Activated naive CD8-positive, alpha-beta T cell treated with anti-CD3 and anti-CD28 coated beads, Interleukin-2, amount 50 U/mL, for 24 hours (primary cell): ENCODE measurements at regions not wholly inside any gene's neighbourhood (a gene's known extent, or its start where the extent isn't known, plus 50 kb on each side); places are given as distances from the start of the nearest gene placed in this dataset.
"Not testable (repeated sequence)": the region's sequence is repeated elsewhere in the genome, so short reads cannot be mapped to it uniquely, and the experiment has no call there.

Experiments used
- ATAC-seq: fragments of 150-1000 bp; cut with Tn5 transposase; one replicate; pipeline ENCODE4 v1.10.0; 2021
- DNase-seq: peaks from one replicate; pipeline ENCODE4 v3.0.0; 2021
- H3K27ac Mint-ChIP-seq: one replicate; pipeline ENCODE4 v1.8.0; 2021; ENCODE audit warnings: mild to moderate bottlenecking, mixed read lengths
- H3K27me3 Mint-ChIP-seq: one replicate; pipeline ENCODE4 v1.8.0; 2021; ENCODE audit warnings: mixed read lengths
- H3K36me3 Mint-ChIP-seq: one replicate; pipeline ENCODE4 v1.8.0; 2021; ENCODE audit warnings: low read depth, mixed read lengths
- H3K4me1 Mint-ChIP-seq: one replicate; pipeline ENCODE4 v1.8.0; 2021; ENCODE audit warnings: mixed read lengths
- H3K4me3 Mint-ChIP-seq: one replicate; pipeline ENCODE4 v1.8.0; 2021; ENCODE audit warnings: mild to moderate bottlenecking, moderate library complexity, mixed read lengths
- H3K9me3 Mint-ChIP-seq: one replicate; pipeline ENCODE4 v1.8.0; 2021; ENCODE audit warnings: mixed read lengths

DNA sequence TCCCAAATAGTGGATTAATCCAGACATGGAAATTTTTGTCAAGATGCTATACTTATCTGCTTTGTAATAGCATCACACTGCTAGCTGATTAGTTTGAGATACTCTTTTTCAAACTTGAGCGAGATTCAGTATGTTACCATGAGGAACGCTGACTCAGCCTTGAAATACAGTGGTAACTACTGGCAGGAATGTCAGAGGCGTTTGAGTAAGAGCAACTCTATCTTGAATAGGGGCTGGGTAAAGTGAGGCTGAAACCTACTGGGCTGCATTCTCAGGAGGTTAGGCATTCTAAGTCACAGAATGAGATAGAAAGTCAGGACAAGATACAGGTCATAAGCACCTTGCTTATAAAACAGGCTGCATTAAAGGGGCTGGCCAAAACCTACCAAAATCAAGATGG, 2519.6 kb downstream of the ARAP2 start:
- H3K27me3 Mint-ChIP-seq: no peaks in the 10 kb centered on the region
- H3K9me3 Mint-ChIP-seq: peaks cover 3% of the 10 kb centered on the region
- no peak overlapping the region for H3K27ac Mint-ChIP-seq
- H3K4me3 Mint-ChIP-seq: no peak overlapping the region
- ATAC-seq (no peak), DNase-seq (no peak)
- H3K36me3 Mint-ChIP-seq: no peaks in the 10 kb centered on the region
- no peaks in the 10 kb centered on the region for H3K4me1 Mint-ChIP-seq

DNA sequence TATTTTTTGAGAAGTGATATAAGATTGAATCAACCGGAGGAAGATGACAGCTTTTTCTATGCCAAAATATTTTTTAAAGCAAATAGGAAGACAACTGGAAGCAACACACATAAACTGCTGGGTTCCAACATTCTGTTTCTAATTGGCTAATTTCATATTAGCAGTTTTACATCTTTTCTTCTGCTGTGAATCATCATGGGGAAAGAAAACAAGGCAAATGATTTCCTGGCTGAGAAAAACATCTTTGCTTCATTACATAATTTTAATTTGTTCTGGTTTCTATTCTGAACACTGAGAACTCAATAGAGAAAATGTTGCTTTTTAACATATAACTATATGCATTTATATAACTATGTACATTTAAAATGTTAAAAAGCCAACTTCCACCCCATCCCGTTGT, 2518.5 kb downstream of the ARAP2 start:
- Mint-ChIP-seq H3K36me3 (no peaks in the 10 kb centered on the region), H3K27ac (no peak overlapping the region), H3K4me3 (no peak overlapping the region), H3K9me3 (peaks cover 3% of the 10 kb centered on the region), H3K4me1 (no peaks in the 10 kb centered on the region), H3K27me3 (no peaks in the 10 kb centered on the region)
- no peak for DNase-seq
- no peak for ATAC-seq

DNA sequence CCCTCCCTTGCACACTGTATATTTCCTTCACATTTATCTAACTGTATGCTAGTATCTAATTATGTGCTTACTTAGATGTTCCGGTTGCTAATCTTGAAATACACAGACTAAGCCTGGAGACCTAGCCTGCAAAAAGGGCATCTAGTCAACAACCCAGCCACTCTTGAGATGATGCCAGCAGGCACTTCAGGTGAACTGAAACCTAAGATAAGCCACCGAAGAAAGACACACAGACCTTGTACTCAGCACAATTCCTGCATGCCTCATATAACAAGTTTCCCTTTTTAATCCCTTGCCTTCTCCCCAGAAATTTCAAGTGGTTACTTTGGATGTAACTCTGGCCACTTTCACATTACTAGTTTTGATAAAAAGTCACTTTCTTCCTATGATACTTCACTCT, 2506.6 kb downstream of the ARAP2 start:
- Mint-ChIP-seq H3K36me3 (no peaks in the 10 kb centered on the region), H3K27ac (no peak overlapping the region), H3K9me3 (peaks cover 3% of the 10 kb centered on the region), H3K27me3 (no peaks in the 10 kb centered on the region), H3K4me3 (no peak overlapping the region), H3K4me1 (no peaks in the 10 kb centered on the region)
- ATAC-seq (no peak), DNase-seq (no peak)

DNA sequence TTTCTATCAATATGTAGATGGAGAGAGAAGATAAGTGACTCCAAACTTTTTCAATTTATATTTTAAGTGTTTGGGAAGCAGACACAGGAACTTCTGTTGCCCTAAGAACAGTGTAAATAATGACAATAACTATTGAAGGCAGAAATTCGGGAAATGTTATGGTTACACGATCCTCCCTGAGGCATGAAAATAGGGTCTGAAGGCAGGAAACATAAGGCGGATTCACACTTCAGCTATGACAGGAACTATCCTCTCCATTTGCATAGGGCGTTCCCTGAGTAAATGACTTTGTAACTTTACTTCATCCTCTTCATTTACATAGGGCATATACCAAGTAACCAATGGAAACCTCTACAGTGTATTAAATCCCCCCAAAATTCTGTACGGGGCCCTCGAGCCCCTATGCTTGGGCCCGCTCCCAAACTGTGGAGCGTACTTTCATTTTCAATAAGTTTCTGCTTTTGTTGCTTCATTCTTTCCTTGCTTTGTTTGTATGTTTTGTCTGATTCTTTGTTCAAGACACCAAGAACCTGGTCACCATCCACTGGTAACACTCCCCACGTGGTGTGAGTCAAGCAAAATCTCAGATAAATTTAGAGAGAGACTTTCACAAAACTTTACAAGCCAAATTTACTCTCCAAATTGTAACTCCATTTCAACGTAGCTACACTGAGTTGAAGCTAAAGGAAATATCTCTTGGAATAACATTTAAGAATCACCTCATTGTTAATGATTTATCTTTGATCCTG, 2504.3 kb downstream of the ARAP2 start:
- H3K4me1 Mint-ChIP-seq: no peaks in the 10 kb centered on the region
- ATAC-seq (no peak), DNase-seq (no peak)
- H3K4me3 Mint-ChIP-seq: no peak overlapping the region
- H3K27ac Mint-ChIP-seq: no peak overlapping the region
- no peaks in the 10 kb centered on the region for H3K36me3 Mint-ChIP-seq
- no peaks in the 10 kb centered on the region for H3K27me3 Mint-ChIP-seq
- H3K9me3 Mint-ChIP-seq: peaks cover 6% of the 10 kb centered on the region

DNA sequence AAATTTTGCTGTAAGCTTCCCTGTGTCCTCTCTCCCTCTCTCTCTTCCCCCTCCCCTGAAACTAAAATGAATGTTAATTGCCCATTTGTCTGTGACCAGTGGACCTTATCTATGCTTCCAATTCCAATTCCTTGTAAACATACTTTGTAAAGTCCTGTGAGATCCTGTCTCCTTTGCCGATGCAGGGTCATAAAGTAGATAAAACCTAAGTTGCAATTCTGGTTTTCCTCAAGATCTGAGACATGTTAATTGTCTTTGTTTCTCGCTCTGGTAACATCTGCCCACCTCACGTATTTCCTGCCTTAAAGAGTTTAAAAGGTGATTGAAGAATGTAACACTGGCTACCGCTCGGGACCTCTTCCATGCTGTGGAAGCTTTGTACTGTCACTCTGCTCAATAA, 2503.4 kb downstream of the ARAP2 start:
- H3K36me3 Mint-ChIP-seq, DNase-seq, ATAC-seq, H3K4me3 Mint-ChIP-seq, H3K9me3 Mint-ChIP-seq, H3K27me3 Mint-ChIP-seq, H3K27ac Mint-ChIP-seq, H3K4me1 Mint-ChIP-seq: not testable (repeated sequence)

DNA sequence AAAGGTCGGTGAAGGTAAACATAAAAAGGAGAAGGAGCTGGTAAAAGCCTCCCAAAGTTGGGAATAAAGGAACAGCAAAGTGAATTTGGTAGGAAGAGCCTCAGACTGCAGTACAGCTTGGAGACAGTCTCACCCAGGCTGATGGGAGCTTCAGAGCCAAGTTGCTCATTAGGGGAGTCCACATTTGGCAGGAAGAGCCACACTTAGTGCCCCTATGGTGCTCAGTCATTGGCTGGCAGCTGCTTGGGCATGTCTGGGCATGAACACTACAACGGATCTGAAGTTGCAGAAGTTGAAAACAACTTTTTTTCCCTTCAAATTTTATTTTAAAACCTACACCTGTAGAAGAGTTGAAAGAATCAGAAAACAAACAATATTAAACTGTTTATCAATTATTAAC, 2497.3 kb downstream of the ARAP2 start:
- DNase-seq: no peak
- H3K4me3 Mint-ChIP-seq: no peak overlapping the region
- no peaks in the 10 kb centered on the region for H3K36me3 Mint-ChIP-seq
- H3K27ac Mint-ChIP-seq: no peak overlapping the region
- ATAC-seq: no peak
- H3K4me1 Mint-ChIP-seq: no peaks in the 10 kb centered on the region
- H3K9me3 Mint-ChIP-seq: peaks cover 7% of the 10 kb centered on the region
- no peaks in the 10 kb centered on the region for H3K27me3 Mint-ChIP-seq

DNA sequence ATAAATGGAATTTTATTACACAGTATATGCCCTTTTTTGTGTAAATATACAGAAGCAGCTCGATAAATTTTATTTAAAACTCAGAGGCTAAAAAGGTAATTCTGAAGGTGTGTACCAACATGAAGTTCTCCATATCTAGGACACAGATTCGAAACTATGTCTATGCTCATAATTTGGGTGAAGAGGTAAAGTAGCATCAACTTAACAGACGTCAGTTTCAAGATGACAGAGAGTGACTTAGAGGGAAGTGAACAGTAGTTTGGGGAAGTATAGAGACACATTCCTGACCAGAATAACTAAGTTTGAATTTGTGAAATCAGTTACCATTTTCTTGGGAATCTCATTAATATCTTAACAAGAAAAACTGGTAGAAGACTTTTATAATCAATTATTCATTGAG, 2493.3 kb downstream of the ARAP2 start:
- H3K4me1 Mint-ChIP-seq: no peaks in the 10 kb centered on the region

DNA sequence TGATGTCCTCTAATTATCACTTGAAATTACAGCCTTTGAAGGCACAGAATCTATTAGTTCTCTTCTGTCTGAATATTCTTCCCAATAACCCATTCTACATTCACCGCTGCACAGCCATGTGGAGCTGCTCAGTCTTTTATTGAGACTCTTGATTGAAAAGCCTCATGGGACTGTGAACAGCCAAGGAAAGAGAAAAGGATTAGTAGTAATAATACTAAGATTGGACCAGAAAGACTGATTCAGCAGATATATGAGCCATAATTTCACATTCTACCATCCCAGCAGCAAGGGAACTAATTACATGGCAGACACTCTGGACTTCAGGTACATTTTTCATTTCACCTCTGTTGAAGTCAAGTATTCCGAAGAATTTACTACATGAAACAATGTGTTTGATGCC, 2471.7 kb downstream of the ARAP2 start:
- ATAC-seq (no peak), DNase-seq (no peak)
- Mint-ChIP-seq H3K36me3 (no peaks in the 10 kb centered on the region), H3K4me1 (no peaks in the 10 kb centered on the region), H3K4me3 (no peak overlapping the region), H3K27me3 (no peaks in the 10 kb centered on the region), H3K27ac (no peak overlapping the region), H3K9me3 (peaks cover 19% of the 10 kb centered on the region)

More for the DNA sequence above, 2493.3 kb downstream of the ARAP2 start:
- ATAC-seq (no peak), DNase-seq (no peak)
- H3K27ac Mint-ChIP-seq: no peak overlapping the region
- no peaks in the 10 kb centered on the region for H3K36me3 Mint-ChIP-seq
- peaks cover 11% of the 10 kb centered on the region for H3K9me3 Mint-ChIP-seq
- H3K27me3 Mint-ChIP-seq: no peaks in the 10 kb centered on the region
- H3K4me3 Mint-ChIP-seq: no peak overlapping the region

DNA sequence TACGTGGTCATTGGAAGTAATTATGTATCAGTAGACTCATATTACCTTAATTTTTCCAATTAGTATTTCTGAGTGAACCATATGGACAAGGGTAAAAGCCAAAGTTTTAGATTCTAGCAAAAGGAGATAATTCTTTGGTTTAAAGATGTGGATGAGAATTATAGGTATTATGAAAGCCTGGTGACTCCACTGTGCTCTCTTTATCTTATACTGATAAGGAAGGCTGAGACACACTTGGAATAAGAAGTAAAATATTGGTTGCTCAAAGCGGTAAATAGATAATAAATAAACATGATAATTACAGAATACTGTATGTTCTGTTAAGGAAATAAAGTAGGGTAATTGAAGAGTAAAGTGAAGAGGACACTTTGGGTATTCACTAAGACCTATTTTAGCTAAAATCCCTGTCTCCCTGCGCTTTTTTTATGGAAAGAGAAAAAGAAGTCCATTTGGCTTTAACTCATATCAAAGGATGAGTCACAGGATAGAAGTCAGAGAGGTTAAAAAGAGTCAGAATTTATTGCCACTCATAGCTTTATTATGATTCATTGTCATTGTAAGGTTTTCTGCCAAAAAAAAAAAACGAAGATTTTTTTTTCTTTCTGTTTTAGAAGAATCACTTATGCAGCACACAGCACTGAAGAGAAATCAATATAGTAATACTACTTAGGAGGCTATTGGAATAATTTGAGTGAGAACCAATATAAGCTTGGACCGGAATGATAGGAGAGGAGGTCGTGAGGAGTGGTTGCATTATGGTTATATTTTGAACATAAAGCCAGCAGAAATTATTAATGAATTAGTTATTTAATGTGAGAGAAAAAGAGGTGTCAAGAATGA, 2463.1 kb downstream of the ARAP2 start:
- ATAC-seq: no peak
- H3K4me1 Mint-ChIP-seq: no peaks in the 10 kb centered on the region
- H3K9me3 Mint-ChIP-seq: peaks cover 3% of the 10 kb centered on the region
- no peaks in the 10 kb centered on the region for H3K36me3 Mint-ChIP-seq
- no peak for DNase-seq
- no peak overlapping the region for H3K4me3 Mint-ChIP-seq
- H3K27ac Mint-ChIP-seq: no peak overlapping the region
- no peaks in the 10 kb centered on the region for H3K27me3 Mint-ChIP-seq

DNA sequence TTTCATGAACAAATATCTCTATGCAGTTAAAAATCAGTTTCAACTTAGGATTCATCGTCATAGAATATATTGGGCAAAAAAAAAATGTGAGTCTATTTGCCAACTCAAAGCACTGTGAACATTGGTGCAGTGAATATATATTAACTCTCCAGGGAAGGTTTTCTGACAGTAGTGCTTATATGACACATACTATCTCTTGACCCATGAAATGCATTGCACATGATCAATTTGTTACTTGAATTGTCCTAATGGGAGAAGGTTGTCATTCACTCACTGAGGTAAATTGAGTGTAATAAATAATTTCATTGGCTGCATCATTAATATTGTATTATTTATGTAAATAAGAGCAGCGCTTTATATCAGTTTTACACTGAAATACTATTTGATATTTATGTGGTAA, 2458.5 kb downstream of the ARAP2 start:
- no peaks in the 10 kb centered on the region for H3K4me1 Mint-ChIP-seq
- H3K9me3 Mint-ChIP-seq: peaks cover 3% of the 10 kb centered on the region
- DNase-seq (no peak), ATAC-seq (no peak)
- no peak overlapping the region for H3K4me3 Mint-ChIP-seq
- H3K27ac Mint-ChIP-seq: no peak overlapping the region
- no peaks in the 10 kb centered on the region for H3K27me3 Mint-ChIP-seq
- no peaks in the 10 kb centered on the region for H3K36me3 Mint-ChIP-seq

DNA sequence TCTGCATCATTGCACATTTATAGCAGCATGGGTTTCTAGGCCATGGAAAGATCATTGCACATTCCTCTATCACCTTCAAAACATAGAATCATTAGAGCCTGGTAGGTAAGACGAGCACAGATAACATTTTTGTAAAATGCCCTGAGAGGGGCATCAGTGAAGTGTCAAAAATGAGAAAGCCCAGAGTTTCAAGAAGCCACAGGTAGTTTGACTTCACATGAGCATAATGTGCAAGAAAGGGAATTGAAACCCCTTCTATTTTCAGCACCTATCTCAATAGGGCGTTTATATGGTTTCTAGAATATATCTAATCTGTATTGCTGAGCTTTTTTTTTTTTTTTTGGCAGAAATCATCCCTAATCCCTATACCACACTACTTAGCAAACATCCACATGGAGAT, 2441.7 kb downstream of the ARAP2 start:
- DNase-seq: no peak
- Mint-ChIP-seq H3K9me3 (peaks cover 9% of the 10 kb centered on the region), H3K27me3 (no peaks in the 10 kb centered on the region), H3K4me3 (no peak overlapping the region), H3K27ac (no peak overlapping the region), H3K36me3 (no peaks in the 10 kb centered on the region), H3K4me1 (no peaks in the 10 kb centered on the region)
- ATAC-seq: no peak

DNA sequence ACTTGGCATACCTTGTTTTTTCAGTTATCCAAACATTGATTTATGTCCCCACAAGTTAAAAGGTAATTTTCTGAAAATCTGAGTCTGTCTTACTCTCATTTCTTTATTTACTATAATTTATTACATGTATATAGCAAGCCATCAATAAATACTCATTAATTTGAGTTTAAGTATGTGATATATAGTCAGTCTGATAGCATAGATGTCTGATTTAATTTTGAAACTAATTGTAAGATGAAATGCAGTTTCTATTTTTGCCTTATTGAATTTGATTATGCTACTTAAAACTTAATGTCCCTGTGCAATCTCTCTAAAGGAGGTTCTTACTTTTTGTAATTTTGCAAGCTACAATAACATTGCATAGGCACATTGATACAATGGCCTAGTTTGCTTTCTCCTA, 2418.6 kb downstream of the ARAP2 start:
- Mint-ChIP-seq H3K27ac (no peak overlapping the region), H3K9me3 (peaks cover 15% of the 10 kb centered on the region), H3K27me3 (no peaks in the 10 kb centered on the region), H3K36me3 (no peaks in the 10 kb centered on the region), H3K4me1 (no peaks in the 10 kb centered on the region), H3K4me3 (no peak overlapping the region)
- DNase-seq (no peak), ATAC-seq (no peak)

DNA sequence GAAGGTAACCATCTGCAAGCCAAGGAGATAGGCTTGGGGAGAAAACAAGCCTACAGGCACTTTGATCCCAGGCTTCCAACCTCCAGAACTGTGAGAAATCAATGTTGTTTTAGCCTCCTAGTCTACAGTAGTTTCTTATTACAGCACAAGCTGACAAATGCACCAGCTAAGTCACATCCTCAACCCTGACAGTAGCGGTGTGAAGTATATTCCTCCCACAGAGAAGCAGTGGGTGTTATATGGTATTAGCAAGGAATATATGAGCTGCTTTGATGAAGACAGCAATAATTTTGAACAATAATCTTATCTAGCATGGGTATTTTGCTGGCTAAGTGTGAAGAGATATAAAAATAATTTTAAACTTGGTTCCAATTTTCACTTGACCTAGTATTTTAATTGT, 2415.0 kb downstream of the ARAP2 start:
- not testable (repeated sequence) for H3K4me1 Mint-ChIP-seq, DNase-seq, H3K4me3 Mint-ChIP-seq, H3K27me3 Mint-ChIP-seq, ATAC-seq, H3K9me3 Mint-ChIP-seq, H3K36me3 Mint-ChIP-seq, H3K27ac Mint-ChIP-seq

DNA sequence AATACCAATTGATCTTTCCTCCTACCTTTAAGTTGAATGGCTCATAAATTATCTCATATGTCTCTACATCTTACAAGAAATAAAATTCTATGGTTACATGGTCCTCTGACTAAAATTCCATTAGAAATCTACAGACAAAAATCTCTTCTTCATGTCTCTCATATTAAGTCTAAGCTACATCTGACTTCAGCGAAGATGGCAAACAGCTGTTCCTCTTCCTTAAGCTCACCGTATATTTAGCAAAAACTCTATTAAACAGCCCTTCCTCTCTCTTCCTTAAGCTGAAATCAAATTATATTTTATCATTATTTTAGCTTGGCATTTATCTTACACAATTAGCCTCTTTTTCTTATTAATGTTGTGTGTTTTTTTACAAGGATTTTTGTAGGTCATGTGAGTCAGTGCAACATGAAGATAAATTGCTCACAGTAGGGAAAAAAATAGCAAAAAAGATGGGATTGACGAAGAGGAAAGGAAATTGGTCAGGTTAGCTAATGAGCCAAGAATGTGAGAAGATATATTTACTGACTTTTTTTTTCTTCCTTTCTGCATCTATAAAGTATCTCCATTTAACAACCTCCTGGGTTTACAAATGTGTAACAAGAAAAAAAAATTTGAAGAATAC, 2412.8 kb downstream of the ARAP2 start:
- no peaks in the 10 kb centered on the region for H3K27me3 Mint-ChIP-seq
- no peaks in the 10 kb centered on the region for H3K36me3 Mint-ChIP-seq
- no peaks in the 10 kb centered on the region for H3K4me1 Mint-ChIP-seq
- no peak overlapping the region for H3K4me3 Mint-ChIP-seq
- no peak overlapping the region for H3K27ac Mint-ChIP-seq
- ATAC-seq (no peak), DNase-seq (no peak)
- H3K9me3 Mint-ChIP-seq: peaks cover 3% of the 10 kb centered on the region

DNA sequence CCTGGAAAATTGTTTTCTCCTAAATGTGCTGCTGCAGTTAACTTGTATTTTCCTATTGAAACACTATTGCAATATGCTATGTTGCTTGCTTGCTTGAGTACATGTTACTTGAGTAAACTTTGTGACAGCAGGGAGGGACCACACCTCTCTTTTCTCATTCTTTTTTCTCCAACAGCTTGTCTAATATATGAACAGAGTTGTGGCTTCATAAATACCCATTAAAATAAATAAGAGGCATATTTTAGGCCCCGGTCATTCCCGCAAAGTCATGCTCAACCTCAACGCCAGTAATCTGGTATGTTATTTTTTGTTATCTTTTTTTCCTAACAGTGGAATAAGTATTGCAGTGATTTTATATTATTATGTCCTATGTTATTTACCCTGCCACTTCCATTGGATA, 2408.6 kb downstream of the ARAP2 start:
- not testable (repeated sequence) for H3K4me1 Mint-ChIP-seq, H3K4me3 Mint-ChIP-seq, H3K27me3 Mint-ChIP-seq, H3K27ac Mint-ChIP-seq, ATAC-seq, H3K36me3 Mint-ChIP-seq, H3K9me3 Mint-ChIP-seq, DNase-seq
